Activated T-cell treated with anti-CD3 and anti-CD28 coated beads, Interleukin-2, amount 50 U/mL, for 24 hours (primary cell): ENCODE measurements at regions not wholly inside any gene's neighbourhood (a gene's known extent, or its start where the extent isn't known, plus 50 kb on each side); places are given as distances from the start of the nearest gene placed in this dataset.

ENCODE experiments used
- DNase-seq: peaks from one replicate; pipeline ENCODE4 v3.0.0-alpha.2; 2020
- H3K27ac Mint-ChIP-seq: 2 replicates; pipeline ENCODE4 v1.8.0; 2020; ENCODE audit warnings: mild to moderate bottlenecking, mixed read lengths
- H3K27me3 Mint-ChIP-seq: 2 replicates; pipeline ENCODE4 v1.8.0; 2020; ENCODE audit warnings: mixed read lengths
- H3K36me3 Mint-ChIP-seq: 2 replicates; pipeline ENCODE4 v1.8.0; 2020; ENCODE audit warnings: low read depth, mixed read lengths
- H3K4me1 Mint-ChIP-seq: 2 replicates; pipeline ENCODE4 v1.8.0; 2020; ENCODE audit warnings: low read depth, mixed read lengths
- H3K4me3 Mint-ChIP-seq: 2 replicates; pipeline ENCODE4 v1.8.0; 2020; ENCODE audit warnings: mild to moderate bottlenecking, moderate library complexity, mixed read lengths
- H3K9me3 Mint-ChIP-seq: 2 replicates; pipeline ENCODE4 v1.8.0; 2020; ENCODE audit warnings: mixed read lengths

DNA sequence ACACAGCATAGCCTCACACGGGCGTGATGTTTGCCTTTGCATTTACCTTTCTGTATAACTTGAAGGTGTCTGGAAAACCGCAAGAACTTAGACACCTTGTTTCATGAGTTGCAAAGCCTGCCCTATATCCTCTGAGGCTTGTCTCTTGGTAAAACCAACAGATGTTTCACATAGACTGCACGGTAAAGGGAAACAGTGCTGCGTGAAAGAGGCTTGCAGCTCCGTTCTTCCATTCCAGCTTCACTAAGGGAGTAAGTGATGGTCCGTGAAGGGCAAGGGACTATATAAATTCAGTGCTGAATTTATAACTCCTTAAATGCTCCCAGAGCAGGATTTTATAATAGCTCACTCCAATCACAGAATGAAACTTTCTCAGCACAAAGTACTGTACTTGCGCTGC is 360.5 kb downstream of the SOX11 start:
- no peaks in the 10 kb centered on the region for H3K36me3 Mint-ChIP-seq
- H3K4me1 Mint-ChIP-seq: no peaks in the 10 kb centered on the region
- no peak overlapping the region for H3K27ac Mint-ChIP-seq
- peaks cover 5% of the 10 kb centered on the region for H3K9me3 Mint-ChIP-seq
- no peak overlapping the region for H3K4me3 Mint-ChIP-seq
- H3K27me3 Mint-ChIP-seq: no peaks in the 10 kb centered on the region
- DNase-seq: no peak

DNA sequence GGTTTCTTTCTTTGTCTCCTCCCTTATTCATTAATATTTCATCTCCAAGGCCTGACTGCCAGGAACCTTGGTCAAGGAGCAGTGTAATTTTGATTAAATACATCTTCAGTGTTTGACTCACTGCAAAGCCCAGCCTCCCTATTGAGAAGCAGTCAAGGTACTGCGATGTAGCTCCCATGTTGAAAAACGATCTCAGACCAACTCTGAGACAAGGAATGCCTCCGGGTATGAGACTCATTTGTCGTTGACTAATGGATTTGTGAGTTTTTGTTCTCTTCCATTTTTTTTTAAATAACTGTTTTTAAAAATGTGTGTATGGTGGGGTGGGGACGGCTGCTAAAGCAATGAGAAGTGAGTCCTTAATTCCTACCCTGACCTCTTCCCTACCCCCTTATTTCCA is 361.6 kb downstream of the SOX11 start:
- Mint-ChIP-seq H3K4me3 (no peak overlapping the region), H3K9me3 (no peaks in the 10 kb centered on the region), H3K27me3 (no peaks in the 10 kb centered on the region), H3K36me3 (no peaks in the 10 kb centered on the region), H3K4me1 (no peaks in the 10 kb centered on the region), H3K27ac (no peak overlapping the region)
- no peak for DNase-seq

DNA sequence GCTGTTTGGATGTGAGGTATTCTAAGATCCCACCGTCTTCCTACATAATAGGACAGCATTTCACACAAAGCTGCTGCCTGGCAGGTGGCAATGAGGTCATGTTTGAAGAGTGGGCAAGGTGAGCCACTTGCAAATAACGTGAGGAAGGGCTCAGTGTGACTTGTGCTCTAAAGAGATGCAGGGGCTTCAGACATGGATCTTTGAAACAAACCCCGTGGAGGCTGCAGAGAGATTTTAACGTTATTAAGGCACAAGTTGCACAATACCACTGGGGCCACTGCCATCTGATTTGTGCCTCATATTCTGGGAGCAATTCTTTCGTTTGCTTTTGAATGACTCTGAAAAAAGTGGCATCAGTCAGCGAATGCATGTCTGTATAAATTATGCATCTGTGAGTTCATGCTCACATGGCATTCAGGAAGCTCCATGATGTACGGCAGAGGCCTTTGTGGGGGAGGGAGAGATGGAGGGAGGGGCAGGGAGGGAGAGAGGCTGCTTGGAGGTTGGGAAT is 362.0 kb downstream of the SOX11 start:
- Mint-ChIP-seq H3K27ac (no peak overlapping the region), H3K36me3 (no peaks in the 10 kb centered on the region), H3K4me3 (no peak overlapping the region), H3K9me3 (no peaks in the 10 kb centered on the region), H3K27me3 (no peaks in the 10 kb centered on the region), H3K4me1 (no peaks in the 10 kb centered on the region)
- DNase-seq: no peak

DNA sequence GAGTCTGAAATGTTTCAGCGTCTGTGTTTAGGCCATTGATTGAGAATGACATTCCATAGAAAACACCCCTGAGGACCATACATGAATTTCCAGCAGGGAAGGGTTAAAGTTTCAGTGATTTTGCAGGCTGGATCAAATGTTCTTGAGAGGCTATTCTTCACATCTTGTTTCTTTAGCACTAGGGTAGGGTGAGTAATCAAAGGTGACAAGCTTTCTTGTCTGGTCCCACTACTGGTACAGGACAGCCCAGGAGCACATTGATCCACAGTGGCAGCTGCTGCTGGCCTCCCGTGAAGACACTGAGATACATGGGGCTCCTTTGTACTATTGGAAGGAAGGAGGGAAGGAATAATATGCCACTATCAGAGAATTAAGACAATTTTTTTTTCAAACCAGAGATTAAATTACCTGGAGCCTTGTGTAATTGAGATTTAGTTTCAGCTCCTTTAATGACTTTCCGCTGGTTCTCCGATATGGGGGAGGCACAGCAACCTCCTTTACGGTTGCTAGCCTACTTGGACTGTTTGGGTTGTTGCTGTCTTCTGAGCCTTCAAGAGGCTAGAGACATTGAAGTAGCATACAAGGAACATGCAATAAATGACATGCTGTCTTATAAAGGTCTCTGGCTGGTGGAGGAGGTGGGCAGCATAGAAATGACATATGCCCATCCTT is 368.9 kb downstream of the SOX11 start:
- Mint-ChIP-seq H3K27ac (no peak overlapping the region), H3K9me3 (peaks cover 3% of the 10 kb centered on the region), H3K4me3 (no peak overlapping the region), H3K4me1 (no peaks in the 10 kb centered on the region), H3K27me3 (no peaks in the 10 kb centered on the region), H3K36me3 (no peaks in the 10 kb centered on the region)
- no peak for DNase-seq

DNA sequence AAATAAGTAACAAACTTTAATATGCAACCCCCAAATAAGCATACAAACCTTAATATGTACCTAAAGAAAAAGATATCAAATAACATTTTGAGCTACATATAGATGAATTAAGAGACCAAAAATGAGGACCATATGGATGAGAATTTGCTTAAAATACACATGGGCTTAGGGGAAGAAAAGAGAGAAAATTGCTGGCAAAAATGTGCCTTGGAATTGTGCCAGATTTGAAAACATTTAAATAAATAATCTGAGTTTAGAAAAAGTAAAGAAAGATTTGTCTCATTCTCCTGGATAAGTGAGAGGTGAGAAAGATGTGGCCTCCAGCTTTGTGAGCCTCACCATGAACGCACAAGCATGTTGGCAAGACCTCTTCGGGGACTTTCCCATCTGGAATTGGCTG is 372.6 kb downstream of the SOX11 start:
- DNase-seq: no peak
- Mint-ChIP-seq H3K9me3 (peaks cover 3% of the 10 kb centered on the region), H3K27ac (no peak overlapping the region), H3K4me1 (no peaks in the 10 kb centered on the region), H3K4me3 (no peak overlapping the region), H3K27me3 (no peaks in the 10 kb centered on the region), H3K36me3 (no peaks in the 10 kb centered on the region)

DNA sequence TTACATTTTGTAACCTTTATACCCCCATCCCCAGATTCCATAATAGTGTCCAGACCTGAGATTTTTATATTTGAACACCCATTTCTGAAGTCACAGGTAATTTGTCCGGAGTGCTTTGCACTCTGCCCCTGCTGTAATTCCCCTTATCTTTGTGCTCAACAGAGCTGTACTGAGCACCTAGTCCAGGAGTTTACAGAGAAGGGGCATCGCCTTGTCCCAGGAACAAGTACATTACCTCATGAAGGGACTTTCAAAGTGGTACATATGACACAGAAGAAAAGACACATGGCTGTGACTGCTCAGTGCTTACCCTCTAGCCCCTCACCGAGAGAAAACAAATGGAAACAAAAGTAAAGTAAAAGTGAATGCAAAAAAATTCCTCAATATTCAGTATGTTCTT is 373.5 kb downstream of the SOX11 start:
- no peaks in the 10 kb centered on the region for H3K36me3 Mint-ChIP-seq
- no peak for DNase-seq
- H3K4me1 Mint-ChIP-seq: no peaks in the 10 kb centered on the region
- peaks cover 3% of the 10 kb centered on the region for H3K9me3 Mint-ChIP-seq
- no peak overlapping the region for H3K27ac Mint-ChIP-seq
- no peaks in the 10 kb centered on the region for H3K27me3 Mint-ChIP-seq
- H3K4me3 Mint-ChIP-seq: no peak overlapping the region

DNA sequence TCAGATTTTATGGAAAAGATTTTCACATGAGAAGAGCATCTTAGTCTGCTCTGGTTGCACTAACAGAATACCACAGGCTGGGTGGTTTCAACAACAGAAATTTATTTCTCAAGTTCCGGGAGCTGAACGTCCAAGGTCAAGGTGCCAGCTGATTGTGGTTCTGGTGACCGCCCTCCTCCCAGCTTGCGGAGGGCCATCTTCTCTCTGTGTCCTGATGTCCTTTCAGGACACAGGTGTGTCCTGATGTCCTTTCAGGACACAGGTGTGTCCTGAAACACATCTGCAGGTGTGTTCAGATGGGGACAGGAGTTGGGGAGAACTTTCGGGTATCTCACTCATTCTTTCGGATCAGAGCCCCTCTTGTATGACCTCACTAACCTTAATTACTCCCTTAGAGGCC is 374.9 kb downstream of the SOX11 start:
- Mint-ChIP-seq H3K27me3 (no peaks in the 10 kb centered on the region), H3K9me3 (no peaks in the 10 kb centered on the region), H3K36me3 (no peaks in the 10 kb centered on the region), H3K4me3 (no peak overlapping the region), H3K27ac (no peak overlapping the region), H3K4me1 (no peaks in the 10 kb centered on the region)
- DNase-seq: no peak

DNA sequence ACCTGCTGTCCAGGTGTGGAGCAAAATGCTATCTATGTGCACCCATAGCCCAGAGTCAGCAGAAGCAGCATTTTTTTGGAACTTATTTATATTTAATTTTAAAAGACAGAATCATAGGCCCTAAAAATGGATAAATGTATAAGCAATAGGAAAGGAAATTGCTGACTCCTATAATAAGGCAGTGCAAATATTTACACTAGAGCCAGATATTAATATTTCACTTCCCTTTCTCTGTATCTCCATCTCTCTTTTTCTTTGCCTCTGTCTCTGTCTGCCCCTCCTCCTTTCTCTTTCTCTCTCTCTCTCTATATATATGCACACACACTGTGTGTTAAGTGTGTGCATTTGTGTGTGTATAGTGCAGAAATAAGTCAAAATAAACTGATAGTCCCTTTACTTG is 375.6 kb downstream of the SOX11 start:
- no peaks in the 10 kb centered on the region for H3K9me3 Mint-ChIP-seq
- no peaks in the 10 kb centered on the region for H3K4me1 Mint-ChIP-seq

DNA sequence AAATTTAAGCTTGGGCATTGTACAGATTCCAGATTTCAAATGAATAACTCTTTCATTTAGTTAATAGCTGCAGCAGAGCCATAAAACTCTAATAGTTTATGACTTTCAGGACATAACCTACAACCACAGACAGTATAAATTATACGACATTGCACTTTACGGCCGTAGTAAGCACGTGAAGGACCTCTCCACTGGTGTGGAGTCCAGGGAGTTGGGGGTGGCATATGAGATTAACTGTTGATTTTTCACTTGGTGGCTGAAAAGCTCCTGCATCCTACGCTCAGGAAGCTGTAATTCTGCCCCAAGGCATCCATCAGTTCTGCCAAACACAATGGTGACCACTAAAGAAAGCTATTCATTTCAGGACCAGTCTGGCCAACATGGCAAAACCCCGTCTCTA is 376.2 kb downstream of the SOX11 start:
- Mint-ChIP-seq H3K36me3 (no peaks in the 10 kb centered on the region), H3K27me3 (no peaks in the 10 kb centered on the region), H3K4me3 (no peak overlapping the region), H3K9me3 (no peaks in the 10 kb centered on the region), H3K4me1 (no peaks in the 10 kb centered on the region), H3K27ac (no peak overlapping the region)
- DNase-seq: no peak

More for the DNA sequence above, 375.6 kb downstream of the SOX11 start:
- Mint-ChIP-seq H3K36me3 (no peaks in the 10 kb centered on the region), H3K27me3 (no peaks in the 10 kb centered on the region), H3K27ac (no peak overlapping the region), H3K4me3 (no peak overlapping the region)
- no peak for DNase-seq

DNA sequence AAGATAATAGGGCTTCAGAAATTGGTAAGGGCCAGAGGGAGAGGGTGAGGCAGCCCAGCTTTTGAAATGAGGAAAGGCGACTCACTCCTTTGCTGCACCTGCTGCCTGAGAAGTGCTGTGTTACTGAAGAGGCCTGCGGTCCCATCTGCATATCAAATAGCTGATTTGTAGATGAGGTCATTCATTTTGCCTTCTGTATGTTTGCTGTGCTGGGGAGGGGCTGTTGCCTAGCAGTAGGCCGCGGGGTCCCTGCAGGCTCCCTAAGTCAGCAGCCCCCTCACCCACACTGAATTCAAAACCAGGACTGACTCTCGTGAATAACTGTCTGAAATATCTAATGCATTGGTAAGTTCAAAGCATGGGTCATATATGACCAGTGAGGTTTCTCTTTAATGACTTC is 377.2 kb downstream of the SOX11 start:
- no peak for DNase-seq
- Mint-ChIP-seq H3K27ac (no peak overlapping the region), H3K4me1 (no peaks in the 10 kb centered on the region)

DNA sequence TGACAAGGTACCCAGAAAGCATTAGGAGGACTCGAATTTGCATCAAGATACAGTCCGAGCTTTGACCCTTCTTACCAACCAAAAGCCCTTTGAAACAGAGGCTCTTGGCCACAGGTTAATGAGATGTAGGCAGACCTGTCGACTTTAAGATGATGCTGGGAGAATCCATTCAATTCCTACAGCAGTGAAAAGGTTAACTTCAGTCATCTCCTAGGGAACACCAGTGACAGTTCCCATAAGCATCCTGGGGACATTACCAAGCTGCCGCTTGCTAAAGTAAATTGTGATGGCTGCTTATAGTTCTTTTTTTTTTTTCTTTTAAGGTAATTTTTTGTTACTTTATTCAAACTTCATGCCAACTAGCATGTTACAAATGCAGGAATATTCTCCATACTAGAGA is 379.3 kb downstream of the SOX11 start:
- Mint-ChIP-seq H3K27ac (no peak overlapping the region), H3K27me3 (no peaks in the 10 kb centered on the region), H3K36me3 (no peaks in the 10 kb centered on the region), H3K4me1 (no peaks in the 10 kb centered on the region), H3K4me3 (no peak overlapping the region), H3K9me3 (no peaks in the 10 kb centered on the region)
- no peak for DNase-seq

More for the DNA sequence above, 377.2 kb downstream of the SOX11 start:
- no peaks in the 10 kb centered on the region for H3K27me3 Mint-ChIP-seq
- no peak overlapping the region for H3K4me3 Mint-ChIP-seq
- no peaks in the 10 kb centered on the region for H3K9me3 Mint-ChIP-seq
- H3K36me3 Mint-ChIP-seq: no peaks in the 10 kb centered on the region

DNA sequence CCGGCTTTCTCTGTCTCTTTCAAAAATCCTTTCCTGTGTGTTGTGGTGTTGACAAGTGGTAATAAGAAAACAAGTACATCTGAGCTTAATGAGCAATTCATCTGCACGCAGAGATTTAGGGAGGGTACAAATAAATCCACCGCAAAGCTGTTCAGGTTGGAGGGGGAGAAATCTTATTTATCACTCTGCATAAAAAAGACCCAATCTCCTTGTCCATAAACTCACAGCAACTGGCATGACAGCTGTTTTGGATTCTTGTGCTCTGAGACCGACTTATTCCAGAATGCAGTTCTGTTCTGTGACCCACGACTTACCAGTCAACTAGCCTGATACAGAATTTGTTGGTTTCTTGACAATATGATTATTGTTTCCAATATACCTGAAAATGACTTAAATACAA is 380.1 kb downstream of the SOX11 start:
- H3K36me3 Mint-ChIP-seq: no peaks in the 10 kb centered on the region
- H3K4me1 Mint-ChIP-seq: no peaks in the 10 kb centered on the region
- no peaks in the 10 kb centered on the region for H3K27me3 Mint-ChIP-seq
- DNase-seq: no peak
- no peaks in the 10 kb centered on the region for H3K9me3 Mint-ChIP-seq
- no peak overlapping the region for H3K27ac Mint-ChIP-seq
- no peak overlapping the region for H3K4me3 Mint-ChIP-seq

DNA sequence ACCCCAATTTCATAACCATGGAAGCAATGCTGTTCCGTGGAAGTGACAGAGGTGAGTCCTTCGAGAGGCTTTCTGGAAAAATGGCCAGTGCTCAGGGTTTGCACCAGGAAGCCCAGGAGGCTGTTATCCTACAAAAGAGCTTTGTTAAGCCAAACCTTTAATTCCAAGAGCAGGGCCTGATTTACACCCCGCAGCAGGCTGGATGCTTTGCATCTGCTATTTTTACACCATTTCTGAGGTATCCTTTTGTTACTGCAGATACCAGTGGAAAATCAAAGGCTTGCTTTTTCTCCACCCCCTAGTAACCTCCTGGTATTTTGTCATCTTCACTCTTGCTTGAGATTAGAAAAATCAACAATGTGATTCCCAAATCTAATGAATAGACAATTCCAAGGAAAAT is 380.6 kb downstream of the SOX11 start:
- H3K36me3 Mint-ChIP-seq: no peaks in the 10 kb centered on the region

DNA sequence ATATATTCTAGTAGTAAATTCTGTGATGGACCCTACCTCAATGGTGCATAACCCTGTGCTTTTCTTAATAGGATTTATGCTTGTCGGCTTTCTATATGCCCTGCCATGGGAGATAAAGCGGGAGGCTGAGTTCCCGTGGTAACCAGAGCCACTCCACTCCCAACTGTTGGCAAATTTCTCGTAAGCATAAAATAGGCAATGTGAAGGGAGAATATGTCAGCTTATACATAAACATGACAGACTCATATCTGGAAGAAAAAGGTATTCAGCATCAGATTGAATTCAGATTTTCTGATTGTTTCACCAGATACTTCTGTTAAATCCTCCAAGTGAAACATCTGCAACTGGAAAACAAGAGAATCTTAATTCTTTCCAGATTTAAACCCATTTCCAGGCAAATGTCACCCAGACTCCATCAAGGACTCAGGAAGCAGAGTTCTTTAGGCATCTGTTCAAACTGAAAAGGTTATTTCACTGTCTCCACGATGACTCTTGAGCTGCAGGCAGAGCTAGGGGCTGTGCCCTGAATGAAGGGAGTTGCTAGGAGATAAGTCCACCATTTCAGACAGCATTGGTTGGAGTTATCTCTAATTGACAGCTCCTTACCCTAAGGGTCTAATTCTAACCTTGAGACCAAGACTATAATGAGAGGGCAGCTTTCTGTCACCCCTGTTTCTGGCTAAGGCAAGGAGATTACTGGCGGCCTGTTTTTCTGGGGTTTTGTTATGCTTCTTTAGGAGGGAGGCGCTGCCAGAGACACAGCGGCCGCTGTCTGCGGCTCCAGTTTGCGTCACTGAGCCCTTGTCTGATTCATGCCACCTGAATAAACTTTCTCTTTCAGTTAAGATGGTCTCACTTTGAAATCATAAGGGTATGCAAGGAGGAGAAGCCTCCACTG is 381.3 kb downstream of the SOX11 start:
- no peak overlapping the region for H3K27ac Mint-ChIP-seq
- no peaks in the 10 kb centered on the region for H3K4me1 Mint-ChIP-seq
- H3K27me3 Mint-ChIP-seq: no peaks in the 10 kb centered on the region
- H3K36me3 Mint-ChIP-seq: no peaks in the 10 kb centered on the region
- H3K9me3 Mint-ChIP-seq: no peaks in the 10 kb centered on the region
- no peak overlapping the region for H3K4me3 Mint-ChIP-seq
- DNase-seq: no peak

More for the DNA sequence above, 380.6 kb downstream of the SOX11 start:
- H3K4me1 Mint-ChIP-seq: no peaks in the 10 kb centered on the region
- DNase-seq: no peak
- H3K9me3 Mint-ChIP-seq: no peaks in the 10 kb centered on the region
- no peaks in the 10 kb centered on the region for H3K27me3 Mint-ChIP-seq
- no peak overlapping the region for H3K4me3 Mint-ChIP-seq
- H3K27ac Mint-ChIP-seq: no peak overlapping the region

DNA sequence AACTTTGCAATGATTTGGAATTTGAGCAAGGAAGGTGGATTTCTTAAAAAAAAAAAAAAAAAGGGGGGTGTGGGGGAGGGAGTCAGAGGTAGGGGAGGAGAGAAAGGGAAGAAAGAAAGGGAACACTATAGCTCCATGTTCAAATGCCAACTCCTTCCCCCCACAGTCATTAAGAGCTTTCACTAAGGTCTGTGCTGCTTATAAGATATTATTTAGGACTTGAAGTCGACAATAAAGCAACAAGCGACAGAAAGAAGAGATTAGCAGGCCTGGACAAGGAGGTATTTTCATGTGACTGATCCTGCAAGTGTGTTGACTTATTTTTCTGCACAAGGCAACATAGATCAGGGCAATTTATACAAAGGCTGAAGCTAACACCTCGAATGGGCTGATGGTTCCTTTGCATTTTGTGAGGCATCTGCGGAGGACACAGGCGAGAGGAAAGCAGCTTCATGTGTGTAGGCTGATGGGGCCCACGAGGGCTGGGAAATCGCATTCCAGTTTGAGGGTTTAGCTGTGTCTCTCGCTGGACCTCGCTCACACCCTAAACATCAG is 382.0 kb downstream of the SOX11 start:
- no peak overlapping the region for H3K4me3 Mint-ChIP-seq
- no peaks in the 10 kb centered on the region for H3K4me1 Mint-ChIP-seq
- no peaks in the 10 kb centered on the region for H3K27me3 Mint-ChIP-seq
- no peak overlapping the region for H3K27ac Mint-ChIP-seq
- H3K36me3 Mint-ChIP-seq: no peaks in the 10 kb centered on the region
- DNase-seq: no peak
- H3K9me3 Mint-ChIP-seq: no peaks in the 10 kb centered on the region
